HFF-Myc (cell line): ENCODE measurements at regions not wholly inside any gene's neighbourhood (a gene's known extent, or its start where the extent isn't known, plus 50 kb on each side); places are given as distances from the start of the nearest gene placed in this dataset.
"Not testable (repeated sequence)": the region's sequence is repeated elsewhere in the genome, so short reads cannot be mapped to it uniquely, and the experiment has no call there.

Experiments used
- DNase-seq: peaks from one replicate; pipeline ENCODE4 v3.0.0-alpha.2; 2011; ENCODE audit warnings: low read depth; ENCODE audit errors: extremely low read depth
- H3K4me3 ChIP-seq: replicated peaks from 2 replicates; pipeline ENCODE4 v1.5.1; 2011; ENCODE audit warnings: low read depth, mild to moderate bottlenecking, control low read depth, low read length
- CTCF ChIP-seq: IDR thresholded peaks from 2 replicates; pipeline ENCODE4 v1.5.1; 2012; ENCODE audit warnings: mild to moderate bottlenecking, low read depth, low read length, control low read depth; ENCODE audit errors: missing control alignments

- DNase-seq, result no peak
- H3K4me3 ChIP-seq, result no peak overlapping the region
- no peak for TF ChIP-seq CTCF
Observed at GRCh38 chr5:117561531-117561930, 986.9 kb upstream of the SEMA6A start.

GRCh38 chr5:117559005-117559844 lies 984.6 kb upstream of the SEMA6A start:
- DNase-seq, result no peak
- no peak overlapping the region for H3K4me3 ChIP-seq
- TF ChIP-seq CTCF, result no peak

- H3K4me3 ChIP-seq, result no peak overlapping the region
- DNase-seq, result no peak
- no peak for TF ChIP-seq CTCF
Observed at GRCh38 chr5:117551236-117551635, 976.6 kb upstream of the SEMA6A start.

- TF ChIP-seq CTCF, result no peak
- no peak overlapping the region for H3K4me3 ChIP-seq
Observed at GRCh38 chr5:117547192-117547591, 972.6 kb upstream of the SEMA6A start.

GRCh38 chr5:117539692-117540091 lies 965.1 kb upstream of the SEMA6A start:
- DNase-seq, result no peak
- no peak for TF ChIP-seq CTCF
- H3K4me3 ChIP-seq, result no peak overlapping the region

More at GRCh38 chr5:117547192-117547591, 972.6 kb upstream of the SEMA6A start:
- DNase-seq, result no peak

GRCh38 chr5:117533792-117534191 lies 959.2 kb upstream of the SEMA6A start:
- TF ChIP-seq CTCF, result no peak
- DNase-seq, result no peak
- no peak overlapping the region for H3K4me3 ChIP-seq

- DNase-seq, H3K4me3 ChIP-seq: not testable (repeated sequence)
Observed at GRCh38 chr5:117533051-117533670, 958.5 kb upstream of the SEMA6A start.
